ENCODE measurements at regions not wholly inside any gene's neighbourhood (a gene's known extent, or its start where the extent isn't known, plus 50 kb on each side); places are given as distances from the start of the nearest gene placed in this dataset.

DNA sequence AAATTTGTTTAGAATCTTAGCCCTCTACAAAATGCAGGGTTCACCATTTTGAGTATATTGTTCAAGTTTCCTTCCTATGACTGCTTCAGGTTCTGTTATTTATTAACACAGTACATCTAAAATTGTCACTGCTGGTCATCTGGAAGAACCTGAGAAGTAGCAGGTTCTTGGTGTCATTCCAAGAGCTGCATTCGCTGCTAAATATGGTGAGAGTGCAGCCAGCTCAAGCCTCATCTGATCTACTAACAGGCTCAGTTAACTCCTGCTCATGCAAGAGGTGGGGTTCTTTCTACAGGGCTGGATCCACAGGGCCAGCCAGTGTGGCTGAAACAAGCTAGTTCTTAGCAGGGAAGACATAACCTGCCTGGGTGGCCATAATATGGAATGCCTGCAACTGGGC, 1946.1 kb downstream of the TP53TG3F start:
- no peaks in the 10 kb centered on the region for H4K20me1 ChIP-seq (replicated peaks; ENCODE audit: control insufficient read depth, insufficient read depth, low read length)
- H3K9ac ChIP-seq (ENCODE audit: insufficient read depth in 1 of 2, low read depth in 2 of 2, low read length in 2 of 2) = no peak overlapping the region
- H3K79me2 ChIP-seq (ENCODE audit: control insufficient read depth, insufficient read depth, low read length) = no peaks in the 10 kb centered on the region
- POLR2A ChIA-PET = no interaction called here
- no peaks in the 10 kb centered on the region for H3K4me1 ChIP-seq (replicated peaks in 1 of 2; ENCODE audit: control insufficient read depth in 2 of 2, insufficient read depth in 2 of 2, low read length in 2 of 2)
- no peak overlapping the region for H3K4me2 ChIP-seq (ENCODE audit: insufficient read depth, low read length)
- no TSS peak for BruUV-seq (replicated peaks)
- intact Hi-C loops (cut with micrococcal nuclease) (no loop called here), in situ Hi-C loops (cut with MboI) (no loop called here)
- no peaks in the 10 kb centered on the region for H3K36me3 ChIP-seq (ENCODE audit: control insufficient read depth, insufficient read depth, low read length)
- CTCF ChIA-PET (ENCODE audit: low intra/inter-chr PET ratio) = no interaction called here
- H3K27me3 ChIP-seq (ENCODE audit: control insufficient read depth in 2 of 2, insufficient read depth in 2 of 2, low read length in 2 of 2) = no peaks in the 10 kb centered on the region
- no peak overlapping the region for H3K4me3 ChIP-seq
- H2AFZ ChIP-seq (ENCODE audit: low read depth, low read length) = no peak overlapping the region
- no peaks in the 10 kb centered on the region for H3K9me1 ChIP-seq (ENCODE audit: control insufficient read depth, insufficient read depth, low read length)
- DNase-seq (ENCODE audit: extremely low read depth in 1 of 4, low spot score in 3 of 4) = no peak
- H3K27ac ChIP-seq (ENCODE audit: extremely low read depth, low read depth, low read length) = no peak overlapping the region
- 0% methylated on average over 1 of the region's 1 CpG for WGBS (ENCODE audit: insufficient coverage, low coverage, missing lambda C conversion rate)
- no peak for ATAC-seq
- H3K9me3 ChIP-seq (replicated peaks; ENCODE audit: control insufficient read depth, insufficient read depth, low read depth, low read length) = no peaks in the 10 kb centered on the region; the same call in 1 of the 2 replicates
- FAIRE-seq = no peak
- no peak for TF ChIP-seq CTBP1 (IDR thresholded peaks at IDR 0.05; ENCODE audit: borderline replicate concordance)
- TF ChIP-seq MBD1 (CRISPR knock-in tag; IDR thresholded peaks at IDR 0.05) = no peak
- no peak for TF ChIP-seq CBFB (CRISPR knock-in tag; IDR thresholded peaks at IDR 0.05)
- TF ChIP-seq ZZZ3 (IDR thresholded peaks at IDR 0.05) = no peak
- TF ChIP-seq SIRT6 (IDR thresholded peaks at IDR 0.05; ENCODE audit: low read depth, low read length) = no peak
- no peak for TF ChIP-seq ZNF644 (tag; IDR thresholded peaks at IDR 0.05; ENCODE audit: low read depth)
- TF ChIP-seq, protein P1, sequence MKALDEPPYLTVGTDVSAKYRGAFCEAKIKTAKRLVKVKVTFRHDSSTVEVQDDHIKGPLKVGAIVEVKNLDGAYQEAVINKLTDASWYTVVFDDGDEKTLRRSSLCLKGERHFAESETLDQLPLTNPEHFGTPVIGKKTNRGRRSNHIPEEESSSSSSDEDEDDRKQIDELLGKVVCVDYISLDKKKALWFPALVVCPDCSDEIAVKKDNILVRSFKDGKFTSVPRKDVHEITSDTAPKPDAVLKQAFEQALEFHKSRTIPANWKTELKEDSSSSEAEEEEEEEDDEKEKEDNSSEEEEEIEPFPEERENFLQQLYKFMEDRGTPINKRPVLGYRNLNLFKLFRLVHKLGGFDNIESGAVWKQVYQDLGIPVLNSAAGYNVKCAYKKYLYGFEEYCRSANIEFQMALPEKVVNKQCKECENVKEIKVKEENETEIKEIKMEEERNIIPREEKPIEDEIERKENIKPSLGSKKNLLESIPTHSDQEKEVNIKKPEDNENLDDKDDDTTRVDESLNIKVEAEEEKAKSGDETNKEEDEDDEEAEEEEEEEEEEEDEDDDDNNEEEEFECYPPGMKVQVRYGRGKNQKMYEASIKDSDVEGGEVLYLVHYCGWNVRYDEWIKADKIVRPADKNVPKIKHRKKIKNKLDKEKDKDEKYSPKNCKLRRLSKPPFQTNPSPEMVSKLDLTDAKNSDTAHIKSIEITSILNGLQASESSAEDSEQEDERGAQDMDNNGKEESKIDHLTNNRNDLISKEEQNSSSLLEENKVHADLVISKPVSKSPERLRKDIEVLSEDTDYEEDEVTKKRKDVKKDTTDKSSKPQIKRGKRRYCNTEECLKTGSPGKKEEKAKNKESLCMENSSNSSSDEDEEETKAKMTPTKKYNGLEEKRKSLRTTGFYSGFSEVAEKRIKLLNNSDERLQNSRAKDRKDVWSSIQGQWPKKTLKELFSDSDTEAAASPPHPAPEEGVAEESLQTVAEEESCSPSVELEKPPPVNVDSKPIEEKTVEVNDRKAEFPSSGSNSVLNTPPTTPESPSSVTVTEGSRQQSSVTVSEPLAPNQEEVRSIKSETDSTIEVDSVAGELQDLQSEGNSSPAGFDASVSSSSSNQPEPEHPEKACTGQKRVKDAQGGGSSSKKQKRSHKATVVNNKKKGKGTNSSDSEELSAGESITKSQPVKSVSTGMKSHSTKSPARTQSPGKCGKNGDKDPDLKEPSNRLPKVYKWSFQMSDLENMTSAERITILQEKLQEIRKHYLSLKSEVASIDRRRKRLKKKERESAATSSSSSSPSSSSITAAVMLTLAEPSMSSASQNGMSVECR (CRISPR knock-in tag; IDR thresholded peaks at IDR 0.05) = no peak
- no peak for TF ChIP-seq MTA3 (IDR thresholded peaks at IDR 0.05; ENCODE audit: borderline replicate concordance)
- TF ChIP-seq, protein P2, sequence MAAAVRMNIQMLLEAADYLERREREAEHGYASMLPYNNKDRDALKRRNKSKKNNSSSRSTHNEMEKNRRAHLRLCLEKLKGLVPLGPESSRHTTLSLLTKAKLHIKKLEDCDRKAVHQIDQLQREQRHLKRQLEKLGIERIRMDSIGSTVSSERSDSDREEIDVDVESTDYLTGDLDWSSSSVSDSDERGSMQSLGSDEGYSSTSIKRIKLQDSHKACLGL (CRISPR knock-in tag; IDR thresholded peaks at IDR 0.05; ENCODE audit: borderline replicate concordance, poor library complexity, severe bottlenecking) = no peak
- no peak for TF ChIP-seq COPS2 (conservative IDR thresholded peaks at IDR 0.05)
- no peak for TF ChIP-seq FOXJ2 (tag; IDR thresholded peaks at IDR 0.05)
- TF ChIP-seq ZC3H11A (IDR thresholded peaks at IDR 0.05; ENCODE audit: low read depth, low read length) = no peak
- no peak for TF ChIP-seq MYNN (IDR thresholded peaks at IDR 0.05)
- no peak for TF ChIP-seq MYNN (CRISPR knock-in tag; IDR thresholded peaks at IDR 0.05)
- TF ChIP-seq GMEB1 (CRISPR knock-in tag; IDR thresholded peaks at IDR 0.05) = no peak
- TF ChIP-seq ZNF436 (CRISPR knock-in tag; IDR thresholded peaks at IDR 0.05) = no peak
- no peak for TF ChIP-seq ZNF263 (CRISPR knock-in tag; IDR thresholded peaks at IDR 0.05; ENCODE audit: borderline replicate concordance)
- no peak for TF ChIP-seq SNIP1 (IDR thresholded peaks at IDR 0.05; ENCODE audit: low read depth)

Data from K562 (cell line).